Urinary bladder (tissue), 3 donors: ENCODE measurements at regions not wholly inside any gene's neighbourhood (a gene's known extent, or its start where the extent isn't known, plus 50 kb on each side); places are given as distances from the start of the nearest gene placed in this dataset.
"Not testable (repeated sequence)": the region's sequence is repeated elsewhere in the genome, so short reads cannot be mapped to it uniquely, and the experiment has no call there.

Experiments
- DNase-seq: peaks from one replicate; pipeline ENCODE4 v3.0.0-alpha.2; 2015; ENCODE audit errors: extremely low spot score
- H3K27ac ChIP-seq: one replicate; pipeline ENCODE4 v1.5.1; 2013; ENCODE audit warnings: low read depth, mild to moderate bottlenecking, moderate library complexity
- H3K36me3 ChIP-seq: one replicate; pipeline ENCODE4 v1.6.1; 2013; ENCODE audit warnings: mild to moderate bottlenecking, moderate library complexity; ENCODE audit not compliant: insufficient read depth
- H3K4me1 ChIP-seq: one replicate; pipeline ENCODE4 v1.6.1; 2013; ENCODE audit warnings: mild to moderate bottlenecking, moderate library complexity; ENCODE audit not compliant: insufficient read depth
- H3K4me3 ChIP-seq: one replicate; pipeline ENCODE4 v1.5.1; 2013; ENCODE audit warnings: low read depth, low read length
- WGBS: extraction: QIAGEN DNeasy Blood & Tissue Kit; methylation state at CpG from one replicate; pipeline ENCODE4 v1.1.7; 2013; 5-methylcytosine and 5-hydroxymethylcytosine counted together
- donor health status: healthy with polysubstance abuse.
- donor health status: healthy.

DNA sequence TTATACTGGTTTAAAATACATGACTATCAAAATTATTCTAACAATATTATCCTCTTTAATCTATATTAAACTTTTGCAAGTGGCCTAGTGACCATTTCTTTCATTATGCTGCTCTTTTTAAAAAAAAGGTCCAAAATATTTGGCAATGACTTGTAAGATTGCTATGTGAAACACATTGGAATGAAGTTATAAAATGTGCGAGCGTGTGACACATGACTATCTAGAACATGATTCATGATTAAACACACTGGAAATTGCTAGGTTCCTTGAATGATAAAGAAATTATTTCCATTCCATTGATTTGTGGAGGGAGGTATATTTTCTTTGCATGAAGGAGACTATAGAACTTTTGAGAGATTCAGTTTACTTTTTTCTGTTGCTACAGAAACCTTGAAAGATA lies 739.1 kb downstream of the DIAPH3 start:
- no peak for DNase-seq
- no peak overlapping the region for H3K4me3 ChIP-seq
- no peaks in the 10 kb centered on the region for H3K36me3 ChIP-seq
- no peak overlapping the region for H3K27ac ChIP-seq
- 55% methylated on average over 2 of the region's 2 CpGs for WGBS
- H3K4me1 ChIP-seq = no peaks in the 10 kb centered on the region

DNA sequence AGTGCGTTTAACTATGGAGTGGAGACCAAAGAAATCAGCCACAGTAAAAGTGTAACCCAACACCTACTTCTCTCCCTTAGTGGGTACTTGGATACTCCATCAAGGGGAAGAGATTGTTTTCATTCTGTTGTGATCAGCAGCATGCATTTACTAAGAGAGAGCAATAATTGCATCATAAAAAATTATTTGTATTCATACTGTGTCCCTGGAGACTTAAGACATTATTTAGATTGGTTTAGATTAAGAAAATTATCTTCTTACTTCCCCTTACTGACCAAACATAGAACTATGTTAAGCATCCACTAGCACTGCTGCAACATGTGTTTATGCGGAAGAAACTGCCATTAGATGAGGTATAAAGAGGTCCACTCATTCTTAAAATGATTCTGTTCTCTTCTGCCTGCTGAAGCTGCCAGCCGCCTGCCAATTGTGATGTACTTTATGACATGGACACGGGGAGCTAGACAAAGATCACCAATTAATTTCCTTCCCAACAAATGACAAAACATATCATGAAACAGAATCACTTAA lies 738.5 kb downstream of the DIAPH3 start:
- no peak for DNase-seq
- 57% methylated on average over 4 of the region's 4 CpGs for WGBS
- H3K27ac ChIP-seq = no peak overlapping the region

GRCh38 chr13:59435024-59435423 lies 728.7 kb downstream of the DIAPH3 start:
- Histone ChIP-seq H3K27ac (no peak overlapping the region), H3K4me1 (no peaks in the 10 kb centered on the region), H3K36me3 (no peaks in the 10 kb centered on the region), H3K4me3 (no peak overlapping the region)
- 96% methylated on average over 1 of the region's 1 CpG for WGBS
- no peak for DNase-seq

More for the DNA sequence above, 738.5 kb downstream of the DIAPH3 start:
- Histone ChIP-seq H3K4me1 (no peaks in the 10 kb centered on the region), H3K4me3 (no peak overlapping the region), H3K36me3 (no peaks in the 10 kb centered on the region)

- H3K4me3 ChIP-seq = no peak overlapping the region
- H3K4me1 ChIP-seq = no peaks in the 10 kb centered on the region
- 43% methylated on average over 2 of the region's 2 CpGs for WGBS
Observed at GRCh38 chr13:59437544-59438301, 726.0 kb downstream of the DIAPH3 start.

DNA sequence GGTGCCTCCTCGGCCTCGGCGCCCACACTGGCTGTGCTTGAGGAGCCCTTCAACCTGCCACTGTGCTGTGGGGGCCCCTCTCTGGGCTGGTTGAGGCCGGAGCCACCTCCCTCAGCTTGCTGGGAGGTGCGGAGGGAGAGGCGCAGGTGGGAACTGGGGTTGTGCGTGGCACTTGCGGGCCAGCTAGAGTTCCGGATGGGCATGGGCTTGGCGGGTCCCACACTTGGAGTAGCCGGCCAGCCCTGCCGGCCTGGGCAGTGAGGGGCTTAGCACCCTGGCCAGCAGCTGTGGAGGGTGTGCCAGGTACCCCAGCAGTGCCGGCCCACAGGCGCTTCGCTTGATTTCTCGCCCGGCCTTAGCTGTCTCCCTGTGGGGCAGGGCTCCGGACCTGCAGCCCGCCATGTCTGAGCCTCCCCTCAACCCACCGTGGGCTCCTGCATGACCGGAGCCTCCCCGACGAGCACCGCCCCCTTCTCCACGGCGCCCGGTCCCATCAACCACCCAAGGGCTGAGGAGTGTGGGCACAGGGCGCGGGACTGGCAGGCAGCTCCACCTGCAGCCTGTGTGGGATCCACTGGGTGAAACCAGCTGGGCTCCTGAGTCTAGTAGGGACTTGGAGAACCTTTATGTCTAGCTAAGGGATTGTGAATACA lies 723.8 kb downstream of the DIAPH3 start:
- DNase-seq = no peak
- no peaks in the 10 kb centered on the region for H3K36me3 ChIP-seq
- no peak overlapping the region for H3K27ac ChIP-seq
- H3K4me1 ChIP-seq = no peaks in the 10 kb centered on the region
- 94% methylated on average over 29 of the region's 29 CpGs for WGBS
- no peak overlapping the region for H3K4me3 ChIP-seq

More at GRCh38 chr13:59437544-59438301, 726.0 kb downstream of the DIAPH3 start:
- DNase-seq = no peak
- Histone ChIP-seq H3K36me3 (no peaks in the 10 kb centered on the region), H3K27ac (no peak overlapping the region)

GRCh38 chr13:59441068-59441467 lies 722.7 kb downstream of the DIAPH3 start:
- not testable (repeated sequence) for H3K36me3 ChIP-seq, H3K27ac ChIP-seq, H3K4me3 ChIP-seq, H3K4me1 ChIP-seq, DNase-seq
- 80% methylated on average over 13 of the region's 13 CpGs for WGBS

GRCh38 chr13:59441596-59442280 lies 722.0 kb downstream of the DIAPH3 start:
- H3K4me1 ChIP-seq = no peaks in the 10 kb centered on the region
- 79% methylated on average over 7 of the region's 7 CpGs for WGBS
- H3K27ac ChIP-seq = no peak overlapping the region
- H3K4me3 ChIP-seq = no peak overlapping the region
- no peak for DNase-seq
- no peaks in the 10 kb centered on the region for H3K36me3 ChIP-seq

- WGBS = 67% methylated on average over 4 of the region's 4 CpGs
- Histone ChIP-seq H3K27ac (no peak overlapping the region), H3K4me1 (no peaks in the 10 kb centered on the region)
Observed at GRCh38 chr13:59442461-59442860, 721.3 kb downstream of the DIAPH3 start.

GRCh38 chr13:59442944-59443486 lies 720.7 kb downstream of the DIAPH3 start:
- Histone ChIP-seq H3K27ac (no peak overlapping the region), H3K36me3 (no peaks in the 10 kb centered on the region), H3K4me3 (no peak overlapping the region), H3K4me1 (no peaks in the 10 kb centered on the region)
- no peak for DNase-seq
- WGBS = 55% methylated on average over 6 of the region's 6 CpGs

More at GRCh38 chr13:59442461-59442860, 721.3 kb downstream of the DIAPH3 start:
- Histone ChIP-seq H3K4me3 (no peak overlapping the region), H3K36me3 (no peaks in the 10 kb centered on the region)
- no peak for DNase-seq

DNA sequence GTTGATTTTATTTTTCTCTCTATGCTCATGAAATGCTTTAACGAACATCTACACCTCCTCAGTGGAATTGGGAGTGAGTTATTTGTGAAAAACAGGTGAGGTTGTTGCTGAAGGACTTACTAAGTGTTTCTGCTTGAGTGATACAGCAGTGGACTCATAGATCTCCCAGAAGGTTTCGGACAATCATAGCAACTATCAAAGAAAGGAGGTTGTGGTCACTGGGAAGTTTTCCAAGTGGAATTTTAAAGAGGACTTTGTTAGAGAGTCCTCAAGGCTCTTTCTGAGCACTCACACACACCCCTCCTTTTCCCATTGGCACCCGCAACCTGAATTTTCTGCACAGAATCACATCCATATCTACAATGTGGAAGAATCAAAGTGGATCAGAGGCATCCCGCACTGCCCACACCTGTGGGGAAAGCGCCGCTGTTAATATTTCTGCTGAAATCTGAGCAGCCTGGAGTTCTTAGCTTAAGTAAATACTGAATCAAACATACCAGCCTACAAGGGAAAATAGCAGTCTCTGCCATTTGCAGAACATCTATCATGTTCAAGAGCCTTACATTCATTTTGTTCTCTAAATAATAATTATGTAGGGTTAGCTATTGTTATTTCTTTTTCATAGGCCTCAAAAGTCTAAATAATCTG lies 719.4 kb downstream of the DIAPH3 start:
- no peak overlapping the region for H3K4me3 ChIP-seq
- no peak for DNase-seq
- H3K36me3 ChIP-seq = no peaks in the 10 kb centered on the region
- no peak overlapping the region for H3K27ac ChIP-seq
- no peaks in the 10 kb centered on the region for H3K4me1 ChIP-seq
- 78% methylated on average over 6 of the region's 6 CpGs for WGBS

GRCh38 chr13:59445812-59446211 lies 717.9 kb downstream of the DIAPH3 start:
- Histone ChIP-seq H3K4me1 (no peaks in the 10 kb centered on the region), H3K36me3 (no peaks in the 10 kb centered on the region), H3K4me3 (no peak overlapping the region), H3K27ac (no peak overlapping the region)
- no peak for DNase-seq
- WGBS = 63% methylated on average over 2 of the region's 2 CpGs

DNA sequence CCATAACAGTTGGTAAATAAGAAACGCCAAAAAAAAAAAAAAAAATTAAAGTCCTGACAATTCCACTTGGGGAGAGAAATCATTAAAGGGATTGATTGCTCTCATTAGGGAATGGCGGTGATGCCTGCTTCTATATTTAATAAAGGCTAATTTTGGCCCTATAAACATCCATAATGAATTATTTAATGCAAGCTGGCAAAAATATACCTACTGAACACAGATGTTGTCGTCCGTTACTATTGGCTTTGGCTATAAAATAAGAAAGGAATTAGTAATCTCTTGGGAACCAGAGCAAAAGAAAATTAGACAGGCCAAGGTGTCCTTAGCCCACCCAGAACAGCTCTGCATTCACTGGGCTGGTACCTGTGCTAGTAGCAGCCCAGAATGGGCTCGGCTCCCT lies 717.3 kb downstream of the DIAPH3 start:
- Histone ChIP-seq H3K27ac (no peak overlapping the region), H3K36me3 (no peaks in the 10 kb centered on the region), H3K4me3 (no peak overlapping the region), H3K4me1 (no peaks in the 10 kb centered on the region)
- no peak for DNase-seq
- WGBS = 88% methylated on average over 5 of the region's 5 CpGs

DNA sequence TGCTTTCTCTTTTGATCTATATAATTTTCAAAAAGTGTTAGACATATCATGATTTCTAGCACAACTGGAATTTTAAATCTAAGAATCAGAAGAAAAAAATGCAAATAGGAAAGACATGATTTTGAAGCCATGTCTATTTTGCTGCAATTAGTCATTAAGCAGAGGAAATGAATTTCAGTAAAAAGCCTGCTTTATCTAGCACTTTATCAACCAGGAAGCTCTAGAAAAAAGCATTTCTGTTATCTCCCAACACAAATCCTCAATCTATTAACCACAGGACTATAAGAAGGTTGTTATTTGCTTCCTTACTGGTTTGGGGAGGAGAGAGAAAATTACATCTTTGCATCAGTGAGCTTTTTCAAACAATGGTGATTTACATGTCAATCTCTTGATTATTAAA lies 716.7 kb downstream of the DIAPH3 start:
- no peak for DNase-seq
- Histone ChIP-seq H3K27ac (no peak overlapping the region), H3K4me3 (no peak overlapping the region), H3K4me1 (no peaks in the 10 kb centered on the region), H3K36me3 (no peaks in the 10 kb centered on the region)
